HG03575 (cell line): ENCODE measurements at regions not wholly inside any gene's neighbourhood (a gene's known extent, or its start where the extent isn't known, plus 50 kb on each side); places are given as distances from the start of the nearest gene placed in this dataset.
"Not testable (repeated sequence)": the region's sequence is repeated elsewhere in the genome, so short reads cannot be mapped to it uniquely, and the experiment has no call there.

Experiments
- ATAC-seq: cut with Tn5 transposase; IDR thresholded peaks from one replicate; pipeline ENCODE4 v1.9.1; 2021; ENCODE audit not compliant: unreplicated experiment, insufficient number of reproducible peaks, low FRiP score; ENCODE audit errors: extremely low read depth

DNA sequence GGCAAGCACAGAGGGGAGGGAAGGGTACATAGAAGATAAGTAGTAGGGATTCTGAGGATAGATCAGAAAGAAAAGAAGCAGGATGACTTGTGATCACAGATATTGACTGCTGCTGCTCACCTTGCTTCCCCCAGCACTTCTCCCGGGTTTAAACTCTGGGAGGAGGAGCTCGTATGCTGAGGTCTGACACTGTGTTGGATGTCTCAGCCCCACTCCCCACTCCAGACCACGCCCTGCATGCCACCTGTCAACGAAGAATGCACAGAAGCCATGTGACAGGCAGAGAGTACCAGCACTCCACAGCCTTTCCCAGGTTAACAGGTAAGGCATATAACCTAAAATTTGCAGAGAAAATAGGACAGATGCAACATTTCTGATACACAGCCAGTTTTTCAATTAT lies 388.9 kb downstream of the TNS3 start:
- no peak for ATAC-seq

DNA sequence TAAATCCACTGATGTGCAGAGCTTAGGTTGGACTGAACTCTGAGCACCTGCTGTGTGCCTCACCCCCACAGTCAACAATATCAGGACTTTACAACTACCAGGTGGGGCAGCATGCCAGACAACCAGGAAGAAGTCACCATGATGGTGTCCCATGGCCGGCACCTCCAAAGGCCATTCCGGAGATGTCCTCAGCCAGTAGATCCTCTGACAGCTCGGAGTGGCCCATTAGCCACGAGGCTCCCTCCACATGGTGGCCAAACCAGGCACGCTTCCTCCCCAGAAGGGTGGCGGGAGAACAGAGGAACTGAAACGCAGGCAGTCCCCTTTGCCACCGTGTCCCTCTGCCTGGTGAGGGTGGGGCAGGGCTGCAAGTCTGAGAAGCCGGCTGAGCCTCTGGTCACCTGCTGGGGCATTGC lies 390.0 kb downstream of the TNS3 start:
- ATAC-seq, result no peak

GRCh38 chr7:47191316-47191715 lies 390.6 kb downstream of the TNS3 start:
- no peak for ATAC-seq

GRCh38 chr7:47190462-47190861 lies 391.4 kb downstream of the TNS3 start:
- ATAC-seq, result no peak

- ATAC-seq, result no peak
Measured at GRCh38 chr7:47188653-47189315, 393.1 kb downstream of the TNS3 start.

GRCh38 chr7:47188136-47188535 lies 393.8 kb downstream of the TNS3 start:
- ATAC-seq, result no peak

GRCh38 chr7:47186316-47186715 lies 395.6 kb downstream of the TNS3 start:
- ATAC-seq, result peak; percentile 80

GRCh38 chr7:47185839-47186238 lies 396.1 kb downstream of the TNS3 start:
- ATAC-seq, result no peak

- no peak for ATAC-seq
Measured at GRCh38 chr7:47185170-47185569, 396.7 kb downstream of the TNS3 start.

- no peak for ATAC-seq
Measured at GRCh38 chr7:47183862-47184590, 397.9 kb downstream of the TNS3 start.

DNA sequence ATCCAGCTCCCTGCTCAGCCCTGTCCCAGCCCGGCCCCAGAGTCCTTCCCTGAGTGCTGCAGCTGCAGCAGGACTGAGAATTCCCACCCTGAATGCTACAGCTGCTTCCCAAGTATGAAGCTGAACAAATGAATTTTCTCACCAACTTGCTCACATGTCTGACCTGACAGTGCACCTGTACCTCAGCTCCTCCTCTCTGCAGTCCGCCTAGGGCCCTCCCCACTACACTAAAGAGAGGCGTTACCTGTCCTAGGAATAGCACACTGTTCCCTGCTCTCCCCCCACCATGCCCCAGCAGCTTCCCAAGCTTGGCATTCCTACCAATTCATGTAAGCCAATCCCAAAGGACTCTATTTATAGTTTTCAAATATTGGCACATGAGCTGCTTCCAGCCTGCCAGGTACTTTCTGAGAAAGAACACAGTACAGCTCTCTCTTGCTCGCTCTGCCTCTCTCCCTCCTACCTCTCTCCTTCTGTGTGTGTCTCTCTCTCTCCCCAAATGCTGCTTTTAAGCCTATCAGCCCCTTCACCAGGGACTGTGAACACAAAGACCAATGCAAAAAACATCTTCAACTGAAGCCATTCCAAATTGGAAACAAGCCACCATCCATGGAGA lies 400.1 kb downstream of the TNS3 start:
- no peak for ATAC-seq

- no peak for ATAC-seq
Measured at GRCh38 chr7:47180516-47180826, 401.4 kb downstream of the TNS3 start.

GRCh38 chr7:47179812-47180515 lies 401.9 kb downstream of the TNS3 start:
- ATAC-seq, result no peak

- not testable (repeated sequence) for ATAC-seq
Measured at GRCh38 chr7:47172602-47173539, 409.0 kb downstream of the TNS3 start.

DNA sequence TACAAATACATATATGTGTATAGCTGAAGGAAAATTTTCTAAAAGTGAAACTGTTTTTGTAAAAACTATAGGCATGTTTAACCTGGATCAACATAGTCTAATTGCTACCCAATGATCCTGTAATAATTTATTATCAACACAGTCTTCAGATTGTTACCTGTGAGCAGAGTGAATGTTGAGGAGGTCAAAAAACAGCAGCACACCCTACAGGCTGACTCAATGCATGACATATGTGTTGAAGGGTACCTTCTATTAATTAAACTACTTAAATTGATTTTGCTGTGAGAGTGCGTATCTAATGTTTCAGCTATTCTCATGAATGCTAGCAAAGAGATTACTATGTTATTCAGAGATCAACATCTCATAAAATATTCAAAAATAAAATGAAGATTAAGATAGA lies 411.4 kb downstream of the TNS3 start:
- no peak for ATAC-seq

GRCh38 chr7:47154791-47155190 lies 427.1 kb downstream of the TNS3 start:
- ATAC-seq, result no peak

DNA sequence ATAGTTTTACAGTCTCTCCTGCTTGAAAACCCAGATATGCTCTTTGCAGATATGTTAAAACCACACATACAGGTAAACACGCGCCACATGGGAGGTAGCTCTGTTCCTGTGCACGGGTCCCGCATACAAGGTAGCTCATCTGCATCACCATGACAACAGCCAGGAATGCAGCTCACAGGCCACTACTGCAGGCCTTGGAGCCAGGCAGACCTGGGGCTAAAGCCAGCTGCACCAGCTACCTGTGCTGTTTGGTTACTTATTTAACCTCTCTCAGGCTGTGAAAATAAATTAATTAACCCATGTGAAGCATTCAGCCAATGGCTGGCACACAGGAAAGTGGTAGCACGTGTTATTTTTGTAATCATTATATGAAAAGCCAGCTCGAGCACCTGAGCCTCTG lies 428.3 kb downstream of the TNS3 start:
- no peak for ATAC-seq

DNA sequence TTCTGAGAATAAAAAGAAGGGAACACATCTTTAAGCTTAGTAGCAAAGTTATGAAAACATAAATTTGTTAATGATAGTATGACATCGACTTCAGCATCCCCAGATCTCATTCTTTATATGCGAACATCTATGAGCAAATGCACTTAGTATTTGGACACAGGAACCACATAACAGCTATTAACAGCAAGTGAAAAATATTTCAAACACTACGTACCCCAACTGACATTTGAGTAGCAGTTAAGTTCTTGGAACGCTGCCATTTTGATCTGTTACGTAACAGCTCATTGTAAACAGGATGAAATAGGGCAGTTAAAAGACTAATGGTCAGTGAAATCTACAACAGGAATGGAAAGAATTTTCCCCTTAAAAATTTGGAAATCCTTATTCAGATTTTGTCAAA lies 428.9 kb downstream of the TNS3 start:
- ATAC-seq, result no peak

DNA sequence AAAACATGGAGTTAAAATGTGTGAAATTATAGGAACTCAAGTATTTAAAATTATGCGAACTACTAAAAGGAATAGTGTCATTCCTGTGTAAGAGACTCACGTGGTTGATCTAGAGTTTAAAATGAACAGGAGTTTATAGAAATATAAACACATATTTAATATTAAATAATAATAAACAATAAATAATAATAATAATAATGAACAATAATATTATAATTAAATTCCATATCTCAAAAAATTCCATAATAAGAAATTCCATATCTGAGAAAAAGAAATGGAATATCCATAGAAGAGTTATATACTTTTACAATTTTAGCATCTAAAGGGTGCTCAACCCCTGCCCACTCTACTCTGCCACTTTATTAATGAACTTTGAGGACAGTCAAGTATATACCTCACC lies 429.6 kb downstream of the TNS3 start:
- ATAC-seq, result no peak
